Testis (tissue), 2 donors: ENCODE measurements at regions not wholly inside any gene's neighbourhood (a gene's known extent, or its start where the extent isn't known, plus 50 kb on each side); places are given as distances from the start of the nearest gene placed in this dataset.

ENCODE experiments used
- CTCF ChIP-seq, 3 experiments: fragments of 450-650 bp in 2 of 3; fragments of 200-600 bp in 1 of 3; sonication (generic) in 1 of 3; IDR thresholded peaks; one replicate each; pipeline ENCODE4 v1.5.1; 2016 to 2019; ENCODE audit warnings: antibody characterized with exemption in 3 of 3, mild to moderate bottlenecking in 2 of 3, moderate library complexity in 1 of 3
- POLR2A ChIP-seq: fragments of 450-650 bp; IDR thresholded peaks from one replicate; pipeline ENCODE4 v1.6.1; 2017; ENCODE audit warnings: antibody characterized with exemption, mild to moderate bottlenecking, moderate library complexity

DNA sequence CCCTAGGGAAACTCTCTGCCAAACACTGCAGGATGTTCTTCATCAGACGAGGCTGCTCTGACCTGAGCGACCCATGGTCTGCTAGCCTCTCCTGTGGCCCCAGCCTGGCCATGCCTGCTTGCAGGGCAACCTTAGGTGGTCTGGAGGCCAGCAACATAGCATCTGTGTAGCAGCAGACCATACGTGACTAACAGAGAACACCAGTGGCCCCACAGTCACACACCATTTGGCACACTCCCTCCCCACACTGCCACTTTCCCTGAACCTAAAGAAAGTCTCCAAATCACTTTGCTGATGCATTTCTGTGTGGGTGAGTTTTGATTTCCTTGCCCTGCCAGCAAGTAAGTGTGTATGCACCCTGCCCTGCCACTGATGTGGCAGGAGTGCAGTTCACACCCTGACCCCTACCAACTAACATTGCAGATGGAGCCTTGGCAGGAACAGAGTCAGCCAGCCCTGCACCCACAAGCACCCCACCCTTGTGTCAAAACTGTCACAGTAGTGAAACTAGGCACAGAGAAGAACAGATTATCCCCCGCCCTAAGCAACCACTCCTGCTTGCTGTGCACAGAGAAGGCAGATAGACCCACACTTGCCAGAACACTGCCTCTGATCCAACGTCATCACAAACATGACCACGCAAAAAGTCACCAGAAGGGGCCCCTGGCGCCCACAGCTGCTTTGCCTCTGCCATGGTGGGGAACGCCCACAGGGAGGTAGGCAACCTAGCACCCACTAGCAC lies 249.1 kb downstream of the SPIN4 start:
- TF ChIP-seq POLR2A: no peak
- no peak for TF ChIP-seq CTCF (IDR thresholded peaks at IDR 0.05)
